ENCODE measurements at regions not wholly inside any gene's neighbourhood (a gene's known extent, or its start where the extent isn't known, plus 50 kb on each side); places are given as distances from the start of the nearest gene placed in this dataset.

DNA sequence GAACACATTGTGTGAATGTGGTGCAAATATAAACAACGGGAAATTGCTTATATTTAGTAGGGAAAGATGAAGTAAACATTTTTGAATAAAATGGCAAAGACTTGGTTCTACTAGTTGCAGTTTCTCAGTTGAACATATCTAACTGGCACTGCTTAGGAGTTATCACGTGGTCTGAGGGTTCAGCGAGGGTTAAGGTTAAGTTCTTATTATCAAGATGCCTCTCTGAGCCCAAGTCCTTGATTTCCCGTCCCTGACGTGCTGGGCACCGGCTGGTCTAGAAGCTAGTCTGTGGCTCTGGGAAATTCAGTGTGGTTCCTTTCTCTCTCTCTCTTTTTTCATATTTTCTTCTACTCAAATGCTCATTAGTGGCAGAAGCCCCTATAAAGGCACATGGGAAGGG, 81.6 kb upstream of the PITX1 start:
- Histone ChIP-seq H3K4me1 (peaks cover 9% of the 10 kb centered on the region; the same call in 1 of the 3 replicates), H3K9me3 (no peaks in the 10 kb centered on the region), H3K4me2 (no peak overlapping the region), H3K27ac (no peak overlapping the region), H3K4me3 (no peak overlapping the region)
- ChIA-PET CTCF (no interaction called here), POLR2A (no interaction called here)
- ATAC-seq (no peak), DNase-seq (ENCODE audit: low read depth in 1 of 2, low spot score in 1 of 2) (no peak), FAIRE-seq (no peak)
- 76% methylated on average over 6 of the region's 6 CpGs for WGBS (ENCODE audit: missing lambda C conversion rate)
- TF ChIP-seq CTCF (IDR thresholded peaks at IDR 0.05) (no peak), MAFK (IDR thresholded peaks at IDR 0.05; ENCODE audit: partially characterized antibody) (no peak), NPAS2 (CRISPR knock-in tag; IDR thresholded peaks at IDR 0.05; ENCODE audit: borderline replicate concordance) (no peak), JUNB (IDR thresholded peaks at IDR 0.05) (no peak), TP53 (CRISPR knock-in tag; IDR thresholded peaks at IDR 0.05) (no peak), EHF (CRISPR knock-in tag; IDR thresholded peaks at IDR 0.05) (no peak), HOXB13 (CRISPR knock-in tag; IDR thresholded peaks at IDR 0.05; ENCODE audit: low read depth) (no peak), PHF8 (IDR thresholded peaks at IDR 0.05; ENCODE audit: borderline replicate concordance, low read depth) (no peak), CHD2 (IDR thresholded peaks at IDR 0.05; ENCODE audit: low read length, partially characterized antibody) (no peak), KDM1A (IDR thresholded peaks at IDR 0.05; ENCODE audit: low read depth) (no peak), EHMT2 (IDR thresholded peaks at IDR 0.05; ENCODE audit: low read depth) (no peak), RCOR1 (IDR thresholded peaks at IDR 0.05; ENCODE audit: low read depth, low read length) (no peak)

GRCh38 chr5:135114759-135115158, 80.7 kb upstream of the PITX1 start:
- no peak overlapping the region for H3K4me3 ChIP-seq
- no peak for TF ChIP-seq JUN (IDR thresholded peaks at IDR 0.05)
- peaks cover 9% of the 10 kb centered on the region; the same call in 1 of the 3 replicates for H3K4me1 ChIP-seq
- H3K4me2 ChIP-seq: no peak overlapping the region
- ChIA-PET POLR2A (no interaction called here), CTCF (interaction anchor here (0.9 to 1.0 kb wide), 2 partner anchors 11 to 77 kb away, joined by 4 to 5 read pairs; no protein-coding TSS in a partner anchor)
- no peak for DNase-seq (ENCODE audit: low read depth in 1 of 2, low spot score in 1 of 2)
- no peak for FAIRE-seq
- WGBS (ENCODE audit: missing lambda C conversion rate): 54% methylated on average over 2 of the region's 2 CpGs
- no peak for ATAC-seq
- H3K9me3 ChIP-seq: no peaks in the 10 kb centered on the region
- no peak overlapping the region for H3K27ac ChIP-seq

DNA sequence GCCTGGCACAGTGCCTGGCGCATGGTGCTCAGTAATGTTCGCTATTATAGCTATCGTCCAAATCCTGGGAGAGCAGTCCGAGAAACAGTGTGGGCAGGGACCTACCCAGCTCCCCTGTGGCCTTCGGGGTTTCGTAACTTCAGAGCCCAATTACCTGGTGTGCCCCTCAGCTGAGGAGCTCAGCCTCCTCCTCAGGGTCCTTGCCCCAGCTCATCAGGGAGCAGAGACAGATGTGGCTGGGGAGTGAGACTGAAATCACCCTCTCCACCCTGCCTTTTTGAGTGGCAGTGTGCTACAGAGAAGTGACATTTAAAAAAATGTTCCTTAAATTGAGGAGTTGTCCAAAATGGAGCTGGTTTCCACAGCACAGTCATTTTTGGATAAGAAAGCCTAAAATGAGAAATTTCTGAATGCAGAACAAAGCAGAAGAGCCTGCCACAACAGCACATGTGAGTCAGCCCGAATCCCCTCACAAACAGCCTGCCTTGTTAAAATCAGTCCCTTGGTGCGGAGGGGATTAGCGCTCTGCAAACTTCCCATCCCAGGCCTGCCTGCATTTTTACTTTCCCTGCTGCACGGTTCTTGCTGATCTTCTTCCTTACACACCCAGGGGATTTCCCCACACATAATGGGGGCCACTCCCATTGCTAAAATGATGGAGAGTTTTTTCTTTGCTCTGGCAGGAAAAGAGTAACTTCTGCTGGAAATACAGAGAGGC, 78.1 kb upstream of the PITX1 start:
- POLR2A ChIA-PET: no interaction called here

More for the DNA sequence above, 78.1 kb upstream of the PITX1 start:
- CTCF ChIA-PET: interaction anchor here (1.1 to 2.1 kb wide), 3 partner anchors 8 to 97 kb away, joined by 3 to 7 read pairs (median 6); no protein-coding TSS in a partner anchor
- H3K4me3 ChIP-seq: no peak overlapping the region
- no peak for DNase-seq (ENCODE audit: low read depth in 1 of 2, low spot score in 1 of 2)
- WGBS (ENCODE audit: missing lambda C conversion rate): 82% methylated on average over 8 of the region's 10 CpGs
- FAIRE-seq: no peak
- peaks cover 9% of the 10 kb centered on the region; the same call in 1 of the 3 replicates for H3K4me1 ChIP-seq
- no peak overlapping the region for H3K4me2 ChIP-seq
- no peak for ATAC-seq
- TF ChIP-seq ZNF302 (CRISPR knock-in tag; IDR thresholded peaks at IDR 0.05) (no peak), FOXS1 (CRISPR knock-in tag; IDR thresholded peaks at IDR 0.05) (no peak), RAD21 (conservative IDR thresholded peaks at IDR 0.05 in 1 of 2, IDR thresholded peaks at IDR 0.05 in 1 of 2) (no peak), NR3C1 (IDR thresholded peaks at IDR 0.05) (no peak), NFE2L2 (conservative IDR thresholded peaks at IDR 0.05; ENCODE audit: low read length) (no peak)
- TF ChIP-seq, protein P1, sequence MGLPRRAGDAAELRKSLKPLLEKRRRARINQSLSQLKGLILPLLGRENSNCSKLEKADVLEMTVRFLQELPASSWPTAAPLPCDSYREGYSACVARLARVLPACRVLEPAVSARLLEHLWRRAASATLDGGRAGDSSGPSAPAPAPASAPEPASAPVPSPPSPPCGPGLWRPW (IDR thresholded peaks at IDR 0.05): no peak
- TF ChIP-seq, protein P2, sequence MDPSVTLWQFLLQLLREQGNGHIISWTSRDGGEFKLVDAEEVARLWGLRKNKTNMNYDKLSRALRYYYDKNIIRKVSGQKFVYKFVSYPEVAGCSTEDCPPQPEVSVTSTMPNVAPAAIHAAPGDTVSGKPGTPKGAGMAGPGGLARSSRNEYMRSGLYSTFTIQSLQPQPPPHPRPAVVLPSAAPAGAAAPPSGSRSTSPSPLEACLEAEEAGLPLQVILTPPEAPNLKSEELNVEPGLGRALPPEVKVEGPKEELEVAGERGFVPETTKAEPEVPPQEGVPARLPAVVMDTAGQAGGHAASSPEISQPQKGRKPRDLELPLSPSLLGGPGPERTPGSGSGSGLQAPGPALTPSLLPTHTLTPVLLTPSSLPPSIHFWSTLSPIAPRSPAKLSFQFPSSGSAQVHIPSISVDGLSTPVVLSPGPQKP (IDR thresholded peaks at IDR 0.05; ENCODE audit: low read depth, low read length): no peak
- no peaks in the 10 kb centered on the region for H3K9me3 ChIP-seq
- H3K27ac ChIP-seq: peak overlapping the region in 1 of 2 experiments; percentile 16; a peak in 1 of 6 replicates

Data from A549 (cell line).